HG02588 (cell line): ENCODE measurements at regions not wholly inside any gene's neighbourhood (a gene's known extent, or its start where the extent isn't known, plus 50 kb on each side); places are given as distances from the start of the nearest gene placed in this dataset.
"Not testable (repeated sequence)": the region's sequence is repeated elsewhere in the genome, so short reads cannot be mapped to it uniquely, and the experiment has no call there.

Experiments
- ATAC-seq: cut with Tn5 transposase; IDR thresholded peaks from one replicate; pipeline ENCODE4 v1.9.1; 2021; ENCODE audit warnings: mild to moderate bottlenecking, moderate library complexity; ENCODE audit not compliant: unreplicated experiment

GRCh38 chr10:109809954-109810353 lies 113.4 kb downstream of the XPNPEP1 start:
- ATAC-seq, result not testable (repeated sequence)

GRCh38 chr10:109801191-109801590 lies 122.1 kb downstream of the XPNPEP1 start:
- ATAC-seq, result not testable (repeated sequence)

- ATAC-seq, result no peak
These were observed 132.7 kb downstream of the XPNPEP1 start for GRCh38 chr10:109790647-109791046.

DNA sequence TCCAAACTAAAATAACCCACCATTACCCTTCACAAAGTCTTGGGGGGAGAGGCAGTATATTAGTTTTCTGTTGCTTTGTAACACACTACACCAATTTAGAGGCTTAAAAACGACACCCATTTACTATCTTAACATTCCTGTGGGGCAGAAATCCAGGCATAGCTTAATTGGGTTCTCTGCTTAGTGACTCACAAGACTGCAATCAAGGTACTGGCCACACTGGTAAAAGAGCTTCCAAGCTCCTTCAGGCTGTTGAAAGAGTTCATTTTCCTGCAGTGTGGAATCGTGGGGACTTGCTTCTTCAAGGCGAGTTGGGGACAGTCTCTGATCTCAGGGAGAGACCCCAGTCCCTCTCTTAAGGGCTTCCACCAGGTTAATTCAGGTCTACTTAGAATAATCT lies 139.1 kb downstream of the XPNPEP1 start:
- no peak for ATAC-seq

DNA sequence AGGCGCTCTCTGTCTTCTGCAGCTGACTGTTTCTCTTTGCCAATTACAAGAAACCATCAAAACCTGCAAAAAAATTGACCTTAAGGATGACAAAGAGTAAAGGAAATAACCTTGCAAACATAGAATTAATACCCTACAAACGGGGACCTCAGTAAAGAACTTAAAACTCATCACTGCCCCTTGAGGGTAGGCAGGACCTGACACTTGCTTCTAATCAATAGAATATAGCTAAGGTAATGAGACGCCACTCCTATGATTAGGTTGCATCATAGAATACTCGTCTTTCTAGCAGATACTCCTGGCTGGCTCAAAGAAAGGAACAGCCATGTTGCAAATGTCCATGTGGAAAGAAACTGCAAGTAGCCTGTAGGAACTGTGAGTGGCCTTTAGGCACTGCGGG lies 140.0 kb downstream of the XPNPEP1 start:
- ATAC-seq, result no peak

GRCh38 chr10:109780997-109781396 lies 142.3 kb downstream of the XPNPEP1 start:
- ATAC-seq, result no peak

DNA sequence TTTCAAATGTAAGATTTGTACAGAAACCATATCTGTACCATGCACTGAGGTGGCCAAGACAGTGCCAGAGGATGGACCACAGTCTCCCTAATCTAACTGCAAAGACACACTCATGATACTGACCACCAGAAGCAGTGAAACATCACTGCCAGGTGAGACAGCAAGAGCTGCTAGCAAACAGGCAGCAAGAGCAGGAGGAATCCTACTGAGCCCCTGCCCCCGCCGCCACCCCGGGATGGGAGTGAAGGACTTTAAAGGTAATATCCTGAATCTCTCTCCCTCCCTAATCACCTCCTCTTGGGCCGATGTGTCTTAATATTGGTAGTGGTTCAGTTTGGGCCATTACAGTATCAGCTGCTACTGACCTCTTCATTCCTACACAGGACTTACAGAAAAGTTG lies 144.3 kb downstream of the XPNPEP1 start:
- ATAC-seq, result no peak

DNA sequence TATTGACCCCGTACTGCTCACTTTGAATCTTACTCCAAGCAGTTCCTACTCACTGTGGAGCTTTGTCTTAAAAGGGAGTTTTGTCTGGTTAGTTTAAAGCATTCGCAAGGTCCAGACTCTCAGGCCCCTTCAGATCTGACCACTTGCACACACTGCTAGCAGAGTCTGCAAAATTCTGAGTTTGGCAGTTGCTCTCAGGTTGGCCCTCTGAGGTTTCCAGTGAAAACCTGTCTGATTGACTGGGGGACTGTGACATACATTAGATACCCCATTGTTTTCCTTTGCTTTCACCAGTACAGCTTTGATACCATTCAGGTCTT lies 149.2 kb downstream of the XPNPEP1 start:
- no peak for ATAC-seq

GRCh38 chr10:109773288-109774120 lies 149.8 kb downstream of the XPNPEP1 start:
- no peak for ATAC-seq

DNA sequence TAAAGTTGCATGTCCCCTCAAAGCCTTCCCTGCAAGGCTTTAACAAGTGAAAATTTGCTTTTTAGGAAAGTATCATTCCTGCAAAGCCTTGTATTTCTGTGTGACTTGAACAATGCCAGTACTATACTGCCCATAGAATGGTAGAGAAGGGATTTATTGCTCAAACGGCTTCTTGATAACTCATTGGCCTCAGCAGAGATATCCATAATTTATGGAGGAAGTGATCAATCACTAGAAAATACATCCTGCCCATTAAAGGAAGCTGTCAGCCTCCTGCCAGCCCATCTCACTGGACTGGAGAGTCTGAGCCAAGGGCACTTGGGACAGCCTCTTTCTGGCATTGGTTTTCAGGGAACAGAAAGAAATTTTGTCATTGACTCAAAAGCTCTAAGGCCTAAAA lies 152.6 kb downstream of the XPNPEP1 start:
- no peak for ATAC-seq

- ATAC-seq, result no peak
These were observed 153.3 kb downstream of the XPNPEP1 start for GRCh38 chr10:109769966-109770365.

DNA sequence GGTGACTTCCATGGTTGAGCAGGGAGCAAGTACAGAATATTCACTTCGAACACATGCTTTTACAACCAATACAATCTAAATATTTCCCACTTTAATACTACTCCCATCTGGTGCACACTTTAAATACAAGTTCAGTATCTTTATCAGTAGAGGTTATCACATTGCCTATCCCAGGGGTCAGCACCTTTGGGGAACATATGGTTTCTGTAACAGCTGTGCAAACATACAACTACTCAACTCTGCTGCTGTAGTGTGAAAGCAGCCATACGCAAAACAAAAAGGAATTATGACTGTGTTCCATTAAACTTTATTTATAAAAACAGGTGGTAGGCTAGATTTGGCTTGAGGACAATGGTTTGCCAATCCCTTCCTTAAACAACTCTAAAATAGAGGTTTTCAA lies 157.5 kb downstream of the XPNPEP1 start:
- ATAC-seq, result no peak

DNA sequence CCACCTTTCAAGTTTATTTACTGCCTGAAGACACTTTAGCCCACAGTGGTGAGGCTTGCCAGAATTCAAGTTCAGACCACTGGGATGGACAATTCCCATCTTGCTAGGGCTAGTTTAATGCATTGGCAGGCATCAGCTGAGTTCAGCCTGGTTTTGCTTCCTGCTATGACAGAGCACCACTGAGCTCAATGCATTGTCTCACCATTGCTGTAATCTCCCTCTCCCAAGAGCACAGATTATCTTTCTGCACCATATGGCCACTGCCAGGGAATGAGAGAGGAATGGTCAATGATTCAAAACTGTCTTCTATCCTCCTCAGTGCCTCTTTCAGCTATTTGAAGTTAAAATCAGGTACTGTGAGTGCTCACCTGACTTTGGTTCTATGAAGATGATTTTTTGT lies 160.8 kb downstream of the XPNPEP1 start:
- ATAC-seq, result no peak

- not testable (repeated sequence) for ATAC-seq
These were observed 165.6 kb downstream of the XPNPEP1 start for GRCh38 chr10:109757670-109758069.

- ATAC-seq, result no peak
These were observed 176.4 kb downstream of the XPNPEP1 start for GRCh38 chr10:109746861-109747260.

GRCh38 chr10:109744020-109744419 lies 179.3 kb downstream of the XPNPEP1 start:
- no peak for ATAC-seq

GRCh38 chr10:109743574-109743973 lies 179.7 kb downstream of the XPNPEP1 start:
- ATAC-seq, result no peak

DNA sequence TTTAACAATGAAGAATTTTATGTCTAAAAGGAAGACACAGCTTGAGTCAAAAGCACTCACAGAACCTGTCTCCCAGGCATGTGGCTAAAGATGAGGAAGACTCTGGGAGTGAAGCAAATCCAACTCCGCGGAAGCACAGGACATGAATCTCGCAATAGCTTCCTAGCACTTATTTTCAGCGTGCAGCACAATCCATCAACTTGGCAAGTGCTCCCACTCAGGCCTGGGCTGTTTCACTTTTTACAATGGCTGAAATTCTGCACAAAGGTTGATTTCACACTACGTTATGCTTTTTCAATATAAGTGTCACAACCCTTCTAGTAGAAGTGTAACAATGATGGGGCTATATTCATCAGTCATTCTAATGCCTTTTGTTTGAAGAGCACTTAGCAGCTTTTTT lies 180.2 kb downstream of the XPNPEP1 start:
- no peak for ATAC-seq

- no peak for ATAC-seq
These were observed 181.6 kb downstream of the XPNPEP1 start for GRCh38 chr10:109741712-109742111.

DNA sequence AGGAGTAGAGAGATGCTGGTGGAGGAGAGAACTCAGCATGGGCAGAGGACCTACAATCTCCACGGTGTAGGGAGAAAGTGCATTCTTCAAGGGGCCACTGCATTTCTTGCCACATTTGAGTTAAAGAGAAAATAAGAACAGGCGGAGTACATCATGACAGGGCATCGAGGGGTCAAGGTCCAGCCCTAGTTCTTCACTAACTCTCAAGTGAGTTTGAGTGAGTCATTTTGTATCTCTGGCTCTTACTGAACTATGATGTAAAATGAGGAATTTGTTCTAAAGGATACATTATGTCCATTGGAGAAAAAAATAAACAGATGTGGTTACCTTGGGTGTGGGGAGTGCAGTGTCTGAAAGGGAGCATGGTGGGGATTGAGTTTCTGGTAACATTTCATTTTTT lies 182.9 kb downstream of the XPNPEP1 start:
- no peak for ATAC-seq

DNA sequence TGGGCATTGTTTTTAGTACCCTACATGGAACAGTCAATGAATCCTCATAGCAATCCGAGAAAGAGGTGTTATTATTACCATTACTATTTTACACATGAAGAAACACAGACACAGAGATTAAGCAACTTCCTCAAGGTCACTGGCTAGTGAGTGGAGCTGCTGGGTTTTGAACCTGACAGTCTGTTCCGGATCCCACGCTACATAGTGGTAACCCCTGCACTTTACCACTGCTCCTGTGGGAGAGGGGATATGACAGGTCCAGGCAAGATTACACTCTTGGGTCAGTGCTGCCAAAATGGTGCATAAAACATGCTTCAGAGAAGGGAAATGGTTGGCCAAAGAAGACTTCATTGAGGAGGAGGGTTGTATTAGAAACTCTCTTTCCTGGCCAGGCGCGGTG lies 185.7 kb downstream of the XPNPEP1 start:
- ATAC-seq, result no peak

DNA sequence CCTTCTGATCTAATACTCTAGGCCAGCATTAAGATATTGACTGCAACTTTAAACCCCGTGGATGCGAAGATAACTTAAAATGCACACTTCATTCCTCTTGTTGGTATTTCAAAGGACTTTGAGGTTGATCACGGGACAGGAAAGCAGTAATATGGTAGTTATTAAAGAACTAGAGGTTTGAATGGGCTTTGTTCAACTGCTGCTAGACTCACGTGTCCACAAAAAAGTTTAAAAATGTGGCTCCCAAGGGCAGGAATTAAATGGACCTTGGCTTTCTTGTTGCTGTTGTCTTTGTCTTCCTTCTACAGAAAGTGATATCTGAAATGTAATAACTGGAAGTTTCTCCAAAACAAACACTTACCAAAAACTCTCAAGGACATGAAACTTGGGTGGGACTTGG lies 186.3 kb downstream of the XPNPEP1 start:
- ATAC-seq, result no peak

DNA sequence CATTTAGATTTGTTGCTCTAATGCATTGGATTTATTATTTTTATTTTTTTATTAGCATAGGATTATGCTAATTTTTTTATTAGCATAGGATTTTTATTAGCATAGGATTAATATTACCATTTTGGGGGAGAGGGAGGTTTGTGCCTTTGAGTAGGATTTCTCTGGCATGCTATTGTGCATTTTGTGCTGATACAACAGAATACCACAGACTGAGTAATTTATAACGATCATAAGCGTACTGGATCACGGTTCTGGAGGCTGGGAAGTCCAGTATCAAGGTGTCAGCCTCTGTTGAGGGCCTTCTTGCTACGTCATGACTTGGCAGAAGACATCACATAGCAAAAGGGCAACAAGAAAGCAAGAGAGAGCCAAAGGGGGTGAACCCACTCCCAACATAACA lies 187.5 kb downstream of the XPNPEP1 start:
- no peak for ATAC-seq
